Lung (tissue), 11 donors: ENCODE measurements at regions not wholly inside any gene's neighbourhood (a gene's known extent, or its start where the extent isn't known, plus 50 kb on each side); places are given as distances from the start of the nearest gene placed in this dataset.
A peak's percentile ranks its signal among the peaks of the same experiment; 100 is the strongest.

Experiments used
- ATAC-seq: fragments of 200-7000 bp; cut with Tn5 transposase; one replicate; pipeline ENCODE4 v1.9.1; 2020; ENCODE audit warnings: moderate number of reproducible peaks; ENCODE audit not compliant: insufficient read depth, low FRiP score
- DNase-seq, 3 donors: peaks; one replicate each; pipeline ENCODE4 v3.0.0-alpha.2; 2013 to 2017
- H3K27ac ChIP-seq, 2 donors: one replicate each; pipeline ENCODE4 v1.5.1; 2013; ENCODE audit warnings: mild to moderate bottlenecking in 2 of 2, moderate library complexity in 2 of 2, control low read depth in 1 of 2, inconsistent platforms in 1 of 2, low read depth in 1 of 2, low read length in 1 of 2
- H3K27me3 ChIP-seq, 3 donors: one replicate each; pipeline ENCODE4 v1.5.1; 2013; ENCODE audit warnings: low read length in 2 of 3; ENCODE audit not compliant: control insufficient read depth in 3 of 3, insufficient read depth in 3 of 3
- H3K36me3 ChIP-seq, 4 donors: one replicate each; pipeline ENCODE4 v1.5.1; 2013; ENCODE audit warnings: low read length in 4 of 4, mild to moderate bottlenecking in 1 of 4, moderate library complexity in 1 of 4; ENCODE audit not compliant: control insufficient read depth in 4 of 4, insufficient read depth in 4 of 4
- H3K4me1 ChIP-seq, 5 donors: one replicate each; pipeline ENCODE4 v1.5.1; 2013; ENCODE audit warnings: low read length in 5 of 5, mild to moderate bottlenecking in 2 of 5, moderate library complexity in 1 of 5; ENCODE audit not compliant: control insufficient read depth in 5 of 5, insufficient read depth in 5 of 5
- H3K4me3 ChIP-seq: one replicate; pipeline ENCODE4 v1.5.1; 2013; ENCODE audit warnings: mild to moderate bottlenecking, control low read depth, moderate library complexity
- H3K9ac ChIP-seq, 2 donors: one replicate each; pipeline ENCODE4 v1.5.1; 2013; ENCODE audit warnings: low read length in 2 of 2, control low read depth in 1 of 2; ENCODE audit not compliant: insufficient read depth in 1 of 2
- H3K9me3 ChIP-seq, 4 donors: one replicate each; pipeline ENCODE4 v1.5.1; 2013; ENCODE audit warnings: low read length in 3 of 4, mild to moderate bottlenecking in 1 of 4, moderate library complexity in 1 of 4; ENCODE audit not compliant: control insufficient read depth in 4 of 4, insufficient read depth in 3 of 4
- CTCF ChIP-seq: IDR thresholded peaks from 2 replicates; pipeline ENCODE4 v1.5.1; 2012; ENCODE audit warnings: mild to moderate bottlenecking; ENCODE audit errors: control extremely low read depth, extremely low read depth
- WGBS, 2 donors: extraction: QIAGEN DNeasy Blood & Tissue Kit; methylation state at CpG; one replicate each; pipeline ENCODE4 v1.1.7; 2013; 5-methylcytosine and 5-hydroxymethylcytosine counted together
- donor health status: control.
- donor health status: control.
- donor health status: Bipolar disorder and iron deficiency.
- donor health status: healthy.
- donor health status: DM: yes; HTN: yes; CAD: no.

- Histone ChIP-seq H3K9me3 (no peaks in the 10 kb centered on the region), H3K36me3 (no peaks in the 10 kb centered on the region), H3K27me3 (no peaks in the 10 kb centered on the region), H3K27ac (no peak overlapping the region), H3K4me1 (no peaks in the 10 kb centered on the region), H3K4me3 (no peak overlapping the region), H3K9ac (no peak overlapping the region)
- DNase-seq = no peak
- ATAC-seq = no peak
- WGBS, 2 donors = 90 to 91% methylated on average over 2 of the region's 2 CpGs
- TF ChIP-seq CTCF = no peak
Observed at GRCh38 chr3:35045118-35045517, 594.2 kb upstream of the ARPP21 start.

- no peaks in the 10 kb centered on the region for H3K27me3 ChIP-seq
- no peak for TF ChIP-seq CTCF
Observed at GRCh38 chr3:35064761-35065160, 574.6 kb upstream of the ARPP21 start.

GRCh38 chr3:35065891-35066290 lies 573.4 kb upstream of the ARPP21 start:
- WGBS, 2 donors = 83 to 93% methylated on average over 1 of the region's 1 CpG
- H3K36me3 ChIP-seq = no peaks in the 10 kb centered on the region
- H3K9me3 ChIP-seq = no peaks in the 10 kb centered on the region
- no peak for TF ChIP-seq CTCF
- H3K4me1 ChIP-seq = peaks cover 0 to 2% (median 0%) of the 10 kb centered on the region in 5 donors
- DNase-seq = no peak
- H3K27me3 ChIP-seq = no peaks in the 10 kb centered on the region
- H3K27ac ChIP-seq = no peak overlapping the region
- no peak overlapping the region for H3K9ac ChIP-seq
- ATAC-seq = no peak
- no peak overlapping the region for H3K4me3 ChIP-seq

More at GRCh38 chr3:35064761-35065160, 574.6 kb upstream of the ARPP21 start:
- Histone ChIP-seq H3K27ac (no peak overlapping the region), H3K36me3 (no peaks in the 10 kb centered on the region), H3K4me1 (peaks cover 0 to 2% (median 0%) of the 10 kb centered on the region in 5 donors), H3K9ac (no peak overlapping the region), H3K9me3 (no peaks in the 10 kb centered on the region), H3K4me3 (no peak overlapping the region)
- peak in 1 of 3 donors; percentile 13 for DNase-seq
- no peak for ATAC-seq
- 59 to 69% methylated on average over 5 of the region's 5 CpGs for WGBS, 2 donors

- no peak overlapping the region for H3K27ac ChIP-seq
- no peak overlapping the region for H3K9ac ChIP-seq
- no peak overlapping the region for H3K4me3 ChIP-seq
- DNase-seq = no peak
- H3K9me3 ChIP-seq = no peaks in the 10 kb centered on the region
- H3K36me3 ChIP-seq = no peaks in the 10 kb centered on the region
- no peak for ATAC-seq
- no peaks in the 10 kb centered on the region for H3K4me1 ChIP-seq
- 95% methylated on average over 7 of the region's 7 CpGs for WGBS, 2 donors
- H3K27me3 ChIP-seq = no peaks in the 10 kb centered on the region
- no peak for TF ChIP-seq CTCF
Observed at GRCh38 chr3:35067750-35068149, 571.6 kb upstream of the ARPP21 start.
